Gastroesophageal sphincter (tissue), 3 donors: ENCODE measurements at regions not wholly inside any gene's neighbourhood (a gene's known extent, or its start where the extent isn't known, plus 50 kb on each side); places are given as distances from the start of the nearest gene placed in this dataset.

Experiments
- EP300 ChIP-seq: sonication (generic); formaldehyde crosslinking; IDR thresholded peaks from one replicate; pipeline ENCODE4 v1.6.1; 2017; ENCODE audit warnings: antibody characterized with exemption, mild to moderate bottlenecking
- POLR2A ChIP-seq, 2 donors: fragments of 450-650 bp; IDR thresholded peaks; one replicate each; pipeline ENCODE4 v1.6.1; 2017; ENCODE audit warnings: antibody characterized with exemption in 2 of 2, mild to moderate bottlenecking in 2 of 2, moderate library complexity in 1 of 2
- TF ChIP-seq, protein P1 (sequence below), 4 experiments: fragments of 200-600 bp in 2 of 4; fragments of 450-650 bp in 2 of 4; sonication (generic) in 1 of 4; IDR thresholded peaks; one replicate each; pipeline ENCODE4 v1.5.1; 2017 to 2019; ENCODE audit warnings: antibody characterized with exemption in 4 of 4, mild to moderate bottlenecking in 2 of 4, moderate library complexity in 2 of 4

- TF ChIP-seq, protein P1, sequence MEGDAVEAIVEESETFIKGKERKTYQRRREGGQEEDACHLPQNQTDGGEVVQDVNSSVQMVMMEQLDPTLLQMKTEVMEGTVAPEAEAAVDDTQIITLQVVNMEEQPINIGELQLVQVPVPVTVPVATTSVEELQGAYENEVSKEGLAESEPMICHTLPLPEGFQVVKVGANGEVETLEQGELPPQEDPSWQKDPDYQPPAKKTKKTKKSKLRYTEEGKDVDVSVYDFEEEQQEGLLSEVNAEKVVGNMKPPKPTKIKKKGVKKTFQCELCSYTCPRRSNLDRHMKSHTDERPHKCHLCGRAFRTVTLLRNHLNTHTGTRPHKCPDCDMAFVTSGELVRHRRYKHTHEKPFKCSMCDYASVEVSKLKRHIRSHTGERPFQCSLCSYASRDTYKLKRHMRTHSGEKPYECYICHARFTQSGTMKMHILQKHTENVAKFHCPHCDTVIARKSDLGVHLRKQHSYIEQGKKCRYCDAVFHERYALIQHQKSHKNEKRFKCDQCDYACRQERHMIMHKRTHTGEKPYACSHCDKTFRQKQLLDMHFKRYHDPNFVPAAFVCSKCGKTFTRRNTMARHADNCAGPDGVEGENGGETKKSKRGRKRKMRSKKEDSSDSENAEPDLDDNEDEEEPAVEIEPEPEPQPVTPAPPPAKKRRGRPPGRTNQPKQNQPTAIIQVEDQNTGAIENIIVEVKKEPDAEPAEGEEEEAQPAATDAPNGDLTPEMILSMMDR (IDR thresholded peaks at IDR 0.05) = no peak
- TF ChIP-seq EP300 = no peak
- TF ChIP-seq POLR2A (IDR thresholded peaks at IDR 0.05) = no peak
These were observed 242.5 kb upstream of the N4BP1 start for GRCh38 chr16:48852458-48852857.
